Testis (tissue), 2 donors: ENCODE measurements at regions not wholly inside any gene's neighbourhood (a gene's known extent, or its start where the extent isn't known, plus 50 kb on each side); places are given as distances from the start of the nearest gene placed in this dataset.

Experiments used
- POLR2A ChIP-seq: fragments of 450-650 bp; IDR thresholded peaks from one replicate; pipeline ENCODE4 v1.6.1; 2017; ENCODE audit warnings: antibody characterized with exemption, mild to moderate bottlenecking, moderate library complexity
- TF ChIP-seq, protein P1 (sequence below), 3 experiments: fragments of 450-650 bp in 2 of 3; fragments of 200-600 bp in 1 of 3; sonication (generic) in 1 of 3; IDR thresholded peaks; one replicate each; pipeline ENCODE4 v1.5.1; 2016 to 2019; ENCODE audit warnings: antibody characterized with exemption in 3 of 3, mild to moderate bottlenecking in 2 of 3, moderate library complexity in 1 of 3

DNA sequence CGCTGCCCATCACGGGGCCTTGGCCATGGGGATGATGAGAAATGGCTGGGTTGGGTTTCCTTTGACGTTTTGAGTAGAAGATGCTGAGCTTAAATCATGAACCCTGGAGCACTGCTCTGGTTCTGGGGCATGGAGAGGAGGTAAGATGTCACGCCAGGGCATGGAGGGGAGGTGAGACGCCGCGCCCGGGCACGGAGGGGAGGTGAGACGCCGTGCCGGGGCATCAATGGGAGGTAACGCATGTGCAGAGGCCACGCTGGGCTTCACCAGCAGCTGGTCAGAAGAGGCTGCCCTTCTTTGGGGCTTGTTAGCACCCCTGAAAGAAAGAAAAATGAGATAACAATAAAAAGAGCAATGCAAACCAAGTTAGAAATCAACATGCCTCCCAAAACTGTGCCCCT lies 322.5 kb upstream of the IRX4 start:
- TF ChIP-seq POLR2A = no peak
- TF ChIP-seq, protein P1, sequence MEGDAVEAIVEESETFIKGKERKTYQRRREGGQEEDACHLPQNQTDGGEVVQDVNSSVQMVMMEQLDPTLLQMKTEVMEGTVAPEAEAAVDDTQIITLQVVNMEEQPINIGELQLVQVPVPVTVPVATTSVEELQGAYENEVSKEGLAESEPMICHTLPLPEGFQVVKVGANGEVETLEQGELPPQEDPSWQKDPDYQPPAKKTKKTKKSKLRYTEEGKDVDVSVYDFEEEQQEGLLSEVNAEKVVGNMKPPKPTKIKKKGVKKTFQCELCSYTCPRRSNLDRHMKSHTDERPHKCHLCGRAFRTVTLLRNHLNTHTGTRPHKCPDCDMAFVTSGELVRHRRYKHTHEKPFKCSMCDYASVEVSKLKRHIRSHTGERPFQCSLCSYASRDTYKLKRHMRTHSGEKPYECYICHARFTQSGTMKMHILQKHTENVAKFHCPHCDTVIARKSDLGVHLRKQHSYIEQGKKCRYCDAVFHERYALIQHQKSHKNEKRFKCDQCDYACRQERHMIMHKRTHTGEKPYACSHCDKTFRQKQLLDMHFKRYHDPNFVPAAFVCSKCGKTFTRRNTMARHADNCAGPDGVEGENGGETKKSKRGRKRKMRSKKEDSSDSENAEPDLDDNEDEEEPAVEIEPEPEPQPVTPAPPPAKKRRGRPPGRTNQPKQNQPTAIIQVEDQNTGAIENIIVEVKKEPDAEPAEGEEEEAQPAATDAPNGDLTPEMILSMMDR (IDR thresholded peaks at IDR 0.05) = no peak
